ENCODE measurements at regions not wholly inside any gene's neighbourhood (a gene's known extent, or its start where the extent isn't known, plus 50 kb on each side); places are given as distances from the start of the nearest gene placed in this dataset.

DNA sequence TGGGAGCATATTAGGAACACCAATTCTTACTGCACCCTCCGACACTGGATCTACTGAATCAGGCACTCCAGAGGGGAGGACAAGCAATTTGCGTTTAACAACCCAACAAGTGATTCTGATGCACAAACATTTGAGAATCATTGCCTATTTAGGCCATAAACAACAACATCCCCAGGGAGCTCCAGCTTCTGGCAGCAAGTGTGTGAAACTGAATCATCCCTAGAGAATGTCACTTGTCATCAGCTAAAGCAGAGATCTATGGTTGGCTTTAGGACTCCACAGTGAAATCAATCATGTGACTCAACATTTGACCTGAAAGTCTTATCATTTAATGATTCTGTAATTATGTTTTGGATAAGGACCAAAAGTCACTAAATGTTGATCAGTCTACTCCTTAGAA lies 505.0 kb upstream of the FLRT2 start:
- no peaks in the 10 kb centered on the region for H4K20me1 ChIP-seq (ENCODE audit: insufficient read depth)
- TF ChIP-seq EP300 (conservative IDR thresholded peaks at IDR 0.05; ENCODE audit: poor library complexity, severe bottlenecking) (no peak), SMC3 (conservative IDR thresholded peaks at IDR 0.05; ENCODE audit: poor library complexity) (no peak), EZH2 (IDR thresholded peaks at IDR 0.05; ENCODE audit: borderline replicate concordance, insufficient read depth, low read length, poor library complexity, severe bottlenecking) (no peak), MXI1 (conservative IDR thresholded peaks at IDR 0.05; ENCODE audit: poor library complexity, severe bottlenecking) (no peak), TAF1 (IDR thresholded peaks at IDR 0.05; ENCODE audit: low read depth) (no peak), RAD21 (conservative IDR thresholded peaks at IDR 0.05) (no peak), CTCF (IDR thresholded peaks at IDR 0.05; ENCODE audit: poor library complexity, severe bottlenecking) (no peak), POLR2AphosphoS5 (IDR thresholded peaks at IDR 0.05) (no peak)
- TF ChIP-seq, protein P1, sequence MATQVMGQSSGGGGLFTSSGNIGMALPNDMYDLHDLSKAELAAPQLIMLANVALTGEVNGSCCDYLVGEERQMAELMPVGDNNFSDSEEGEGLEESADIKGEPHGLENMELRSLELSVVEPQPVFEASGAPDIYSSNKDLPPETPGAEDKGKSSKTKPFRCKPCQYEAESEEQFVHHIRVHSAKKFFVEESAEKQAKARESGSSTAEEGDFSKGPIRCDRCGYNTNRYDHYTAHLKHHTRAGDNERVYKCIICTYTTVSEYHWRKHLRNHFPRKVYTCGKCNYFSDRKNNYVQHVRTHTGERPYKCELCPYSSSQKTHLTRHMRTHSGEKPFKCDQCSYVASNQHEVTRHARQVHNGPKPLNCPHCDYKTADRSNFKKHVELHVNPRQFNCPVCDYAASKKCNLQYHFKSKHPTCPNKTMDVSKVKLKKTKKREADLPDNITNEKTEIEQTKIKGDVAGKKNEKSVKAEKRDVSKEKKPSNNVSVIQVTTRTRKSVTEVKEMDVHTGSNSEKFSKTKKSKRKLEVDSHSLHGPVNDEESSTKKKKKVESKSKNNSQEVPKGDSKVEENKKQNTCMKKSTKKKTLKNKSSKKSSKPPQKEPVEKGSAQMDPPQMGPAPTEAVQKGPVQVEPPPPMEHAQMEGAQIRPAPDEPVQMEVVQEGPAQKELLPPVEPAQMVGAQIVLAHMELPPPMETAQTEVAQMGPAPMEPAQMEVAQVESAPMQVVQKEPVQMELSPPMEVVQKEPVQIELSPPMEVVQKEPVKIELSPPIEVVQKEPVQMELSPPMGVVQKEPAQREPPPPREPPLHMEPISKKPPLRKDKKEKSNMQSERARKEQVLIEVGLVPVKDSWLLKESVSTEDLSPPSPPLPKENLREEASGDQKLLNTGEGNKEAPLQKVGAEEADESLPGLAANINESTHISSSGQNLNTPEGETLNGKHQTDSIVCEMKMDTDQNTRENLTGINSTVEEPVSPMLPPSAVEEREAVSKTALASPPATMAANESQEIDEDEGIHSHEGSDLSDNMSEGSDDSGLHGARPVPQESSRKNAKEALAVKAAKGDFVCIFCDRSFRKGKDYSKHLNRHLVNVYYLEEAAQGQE (IDR thresholded peaks at IDR 0.05; ENCODE audit: borderline replicate concordance): no peak
- H3K36me3 ChIP-seq (ENCODE audit: insufficient read depth, low read length): no peaks in the 10 kb centered on the region
- H3K27me3 ChIP-seq (ENCODE audit: insufficient read depth, low read depth, low read length): no peaks in the 10 kb centered on the region
- no peak overlapping the region for H3K4me3 ChIP-seq (ENCODE audit: low read length)
- H3K9ac ChIP-seq (ENCODE audit: low read length): no peak overlapping the region
- no peak overlapping the region for H3K4me2 ChIP-seq (ENCODE audit: low read length)
- no peaks in the 10 kb centered on the region for H3K9me2 ChIP-seq (ENCODE audit: insufficient read depth, low read length)
- no peak overlapping the region for H3K27ac ChIP-seq (ENCODE audit: low read length)
- no peaks in the 10 kb centered on the region for H3F3A ChIP-seq (ENCODE audit: insufficient read depth, low read length, poor library complexity, severe bottlenecking)
- H3K79me2 ChIP-seq (replicated peaks; ENCODE audit: insufficient read depth, low read length): no peaks in the 10 kb centered on the region
- no peaks in the 10 kb centered on the region for H3K9me3 ChIP-seq (ENCODE audit: low read length)
- no peak overlapping the region for H2AFZ ChIP-seq (ENCODE audit: low read depth, low read length)

GRCh38 chr14:85027681-85028370 lies 502.1 kb upstream of the FLRT2 start:
- no peaks in the 10 kb centered on the region for H3K79me2 ChIP-seq (replicated peaks; ENCODE audit: insufficient read depth, low read length)
- H3K9ac ChIP-seq (ENCODE audit: low read length): no peak overlapping the region
- TF ChIP-seq RAD21 (conservative IDR thresholded peaks at IDR 0.05) (no peak), EP300 (conservative IDR thresholded peaks at IDR 0.05; ENCODE audit: poor library complexity, severe bottlenecking) (no peak), MXI1 (conservative IDR thresholded peaks at IDR 0.05; ENCODE audit: poor library complexity, severe bottlenecking) (no peak), CTCF (IDR thresholded peaks at IDR 0.05; ENCODE audit: poor library complexity, severe bottlenecking) (no peak)
- no peaks in the 10 kb centered on the region for H3K9me3 ChIP-seq (ENCODE audit: low read length)
- H3K36me3 ChIP-seq (ENCODE audit: insufficient read depth, low read length): no peaks in the 10 kb centered on the region
- H3K4me3 ChIP-seq (ENCODE audit: low read length): no peak overlapping the region
- no peaks in the 10 kb centered on the region for H3K27me3 ChIP-seq (ENCODE audit: insufficient read depth, low read depth, low read length)
- H3F3A ChIP-seq (ENCODE audit: insufficient read depth, low read length, poor library complexity, severe bottlenecking): no peaks in the 10 kb centered on the region
- no peak overlapping the region for H2AFZ ChIP-seq (ENCODE audit: low read depth, low read length)
- no peak overlapping the region for H3K27ac ChIP-seq (ENCODE audit: low read length)
- no peaks in the 10 kb centered on the region for H4K20me1 ChIP-seq (ENCODE audit: insufficient read depth)
- H3K9me2 ChIP-seq (ENCODE audit: insufficient read depth, low read length): no peaks in the 10 kb centered on the region
- H3K4me2 ChIP-seq (ENCODE audit: low read length): no peak overlapping the region
